ENCODE measurements at regions not wholly inside any gene's neighbourhood (a gene's known extent, or its start where the extent isn't known, plus 50 kb on each side); places are given as distances from the start of the nearest gene placed in this dataset.

- Mint-ChIP-seq H3K4me3 (no peak overlapping the region), H3K27ac (no peak overlapping the region), H3K27me3 (no peaks in the 10 kb centered on the region), H3K4me1 (peaks cover 0 to 4% (median 0%) of the 10 kb centered on the region in 7 donors), H3K9me3 (peaks cover 0 to 51% (median 17%) of the 10 kb centered on the region in 11 donors), H3K36me3 (peaks cover 0 to 13% (median 9%) of the 10 kb centered on the region in 5 donors)
- peaks cover 0 to 17% (median 0%) of the 10 kb centered on the region in 3 experiments for H3K9me3 ChIP-seq (ENCODE audit: control insufficient read depth in 2 of 3, low read length in 3 of 3)
- ChIA-PET CTCF (no interaction called here), POLR2A (no interaction called here)
- no peaks in the 10 kb centered on the region for H3K36me3 ChIP-seq (ENCODE audit: control insufficient read depth in 2 of 3, insufficient read depth in 3 of 3, low read length in 3 of 3)
- no peak overlapping the region for H3K27ac ChIP-seq (ENCODE audit: low read depth, low read length)
- no peaks in the 10 kb centered on the region for H3K27me3 ChIP-seq (ENCODE audit: control insufficient read depth in 2 of 2, insufficient read depth in 2 of 2, low read length in 2 of 2)
- H3K4me1 ChIP-seq (ENCODE audit: control insufficient read depth in 2 of 2, insufficient read depth in 2 of 2, low read length in 2 of 2), result no peaks in the 10 kb centered on the region
- ATAC-seq, result no peak
- intact Hi-C loops (cut with micrococcal nuclease), result no loop called here
- no peak overlapping the region for H3K4me3 ChIP-seq (ENCODE audit: low read length)
- DNase-seq, result no peak
Measured at GRCh38 chr2:189337656-189338055, 103.6 kb upstream of the WDR75 start.

- intact Hi-C loops (cut with micrococcal nuclease), result no loop called here
- Mint-ChIP-seq H3K9me3 (peaks cover 0 to 50% (median 17%) of the 10 kb centered on the region in 11 donors), H3K36me3 (peaks cover 0 to 12% (median 8%) of the 10 kb centered on the region in 5 donors), H3K4me3 (peak overlapping the region in 1 of 10 donors; percentile 50), H3K4me1 (peaks cover 0 to 4% (median 0%) of the 10 kb centered on the region in 7 donors), H3K27me3 (no peaks in the 10 kb centered on the region), H3K27ac (no peak overlapping the region)
- Histone ChIP-seq H3K27ac (ENCODE audit: low read depth, low read length) (no peak overlapping the region), H3K36me3 (ENCODE audit: control insufficient read depth in 2 of 3, insufficient read depth in 3 of 3, low read length in 3 of 3) (no peaks in the 10 kb centered on the region), H3K9me3 (ENCODE audit: control insufficient read depth in 2 of 3, low read length in 3 of 3) (peaks cover 0 to 17% (median 0%) of the 10 kb centered on the region in 3 experiments), H3K4me3 (ENCODE audit: low read length) (no peak overlapping the region), H3K4me1 (ENCODE audit: control insufficient read depth in 2 of 2, insufficient read depth in 2 of 2, low read length in 2 of 2) (no peaks in the 10 kb centered on the region), H3K27me3 (ENCODE audit: control insufficient read depth in 2 of 2, insufficient read depth in 2 of 2, low read length in 2 of 2) (no peaks in the 10 kb centered on the region)
- no peak for DNase-seq
- ATAC-seq, result no peak
- ChIA-PET CTCF (no interaction called here), POLR2A (no interaction called here)
Measured at GRCh38 chr2:189338115-189338514, 103.2 kb upstream of the WDR75 start.

- Histone ChIP-seq H3K4me3 (ENCODE audit: low read length) (no peak overlapping the region), H3K27ac (ENCODE audit: low read depth, low read length) (no peak overlapping the region), H3K4me1 (ENCODE audit: control insufficient read depth in 2 of 2, insufficient read depth in 2 of 2, low read length in 2 of 2) (no peaks in the 10 kb centered on the region), H3K9me3 (ENCODE audit: control insufficient read depth in 2 of 3, low read length in 3 of 3) (peaks cover 0 to 17% (median 0%) of the 10 kb centered on the region in 3 experiments), H3K27me3 (ENCODE audit: control insufficient read depth in 2 of 2, insufficient read depth in 2 of 2, low read length in 2 of 2) (no peaks in the 10 kb centered on the region), H3K36me3 (ENCODE audit: control insufficient read depth in 2 of 3, insufficient read depth in 3 of 3, low read length in 3 of 3) (no peaks in the 10 kb centered on the region)
- Mint-ChIP-seq H3K27me3 (no peaks in the 10 kb centered on the region), H3K36me3 (peaks cover 0 to 9% (median 4%) of the 10 kb centered on the region in 5 donors), H3K9me3 (peaks cover 4 to 40% (median 15%) of the 10 kb centered on the region in 11 donors), H3K4me3 (no peak overlapping the region), H3K4me1 (peaks cover 0 to 6% (median under 1%) of the 10 kb centered on the region in 7 donors), H3K27ac (no peak overlapping the region)
- ChIA-PET POLR2A (no interaction called here), CTCF (no interaction called here)
- no peak for DNase-seq
- ATAC-seq, result no peak
- intact Hi-C loops (cut with micrococcal nuclease), result loop anchor here in 1 of 2 donors (10.0 kb wide), 1 partner anchor 576 kb away; no protein-coding TSS in a partner anchor
Measured at GRCh38 chr2:189341077-189341476, 100.2 kb upstream of the WDR75 start.

- Histone ChIP-seq H3K9me3 (ENCODE audit: control insufficient read depth in 2 of 3, low read length in 3 of 3) (peaks cover 0 to 11% (median 0%) of the 10 kb centered on the region in 3 experiments), H3K4me3 (ENCODE audit: low read length) (no peak overlapping the region), H3K4me1 (ENCODE audit: control insufficient read depth in 2 of 2, insufficient read depth in 2 of 2, low read length in 2 of 2) (peaks cover 0 to 7% of the 10 kb centered on the region in 2 donors), H3K27ac (ENCODE audit: low read depth, low read length) (no peak overlapping the region), H3K27me3 (ENCODE audit: control insufficient read depth in 2 of 2, insufficient read depth in 2 of 2, low read length in 2 of 2) (no peaks in the 10 kb centered on the region), H3K36me3 (ENCODE audit: control insufficient read depth in 2 of 3, insufficient read depth in 3 of 3, low read length in 3 of 3) (no peaks in the 10 kb centered on the region)
- ATAC-seq, result no peak
- no peaks in the 10 kb centered on the region for H3K27me3 Mint-ChIP-seq
- H3K27ac Mint-ChIP-seq, result no peak overlapping the region
- peaks cover 7 to 22% (median 18%) of the 10 kb centered on the region in 7 donors for H3K4me1 Mint-ChIP-seq
- CTCF ChIA-PET, result interaction anchor here (2.2 kb wide), 1 partner anchor 201 kb away, joined by 10 read pairs; no protein-coding TSS in a partner anchor
- no peak overlapping the region for H3K4me3 Mint-ChIP-seq
- intact Hi-C loops (cut with micrococcal nuclease), result loop anchor here in 1 of 2 donors (10.0 kb wide), 1 partner anchor 579 kb away; no protein-coding TSS in a partner anchor
- DNase-seq, result no peak
- peaks cover 0 to 4% (median 0%) of the 10 kb centered on the region in 5 donors for H3K36me3 Mint-ChIP-seq
- POLR2A ChIA-PET, result no interaction called here
- H3K9me3 Mint-ChIP-seq, result peaks cover 0 to 20% (median 6%) of the 10 kb centered on the region in 11 donors
Measured at GRCh38 chr2:189344043-189344442, 97.2 kb upstream of the WDR75 start.

GRCh38 chr2:189347540-189347939 lies 93.7 kb upstream of the WDR75 start:
- Histone ChIP-seq H3K9me3 (ENCODE audit: control insufficient read depth in 2 of 3, low read length in 3 of 3) (no peaks in the 10 kb centered on the region), H3K27me3 (ENCODE audit: control insufficient read depth in 2 of 2, insufficient read depth in 2 of 2, low read length in 2 of 2) (no peaks in the 10 kb centered on the region), H3K27ac (ENCODE audit: low read depth, low read length) (no peak overlapping the region), H3K4me1 (ENCODE audit: control insufficient read depth in 2 of 2, insufficient read depth in 2 of 2, low read length in 2 of 2) (peaks cover 0 to 7% of the 10 kb centered on the region in 2 donors), H3K36me3 (ENCODE audit: control insufficient read depth in 2 of 3, insufficient read depth in 3 of 3, low read length in 3 of 3) (no peaks in the 10 kb centered on the region), H3K4me3 (ENCODE audit: low read length) (no peak overlapping the region)
- peak overlapping the region in 1 of 9 donors; percentile 62 for H3K27ac Mint-ChIP-seq
- H3K9me3 Mint-ChIP-seq, result peaks cover 0 to 6% (median 0%) of the 10 kb centered on the region in 11 donors
- H3K27me3 Mint-ChIP-seq, result no peaks in the 10 kb centered on the region
- intact Hi-C loops (cut with micrococcal nuclease), result loop anchor here (1.0 to 10.0 kb wide), 6 partner anchors 43 to 583 kb away; no protein-coding TSS in a partner anchor
- ChIA-PET POLR2A (no interaction called here), CTCF (interaction anchor here (0.6 to 2.6 kb wide), 6 partner anchors 10 to 414 kb away, joined by 3 to 11 read pairs (median 5); no protein-coding TSS in a partner anchor)
- H3K36me3 Mint-ChIP-seq, result no peaks in the 10 kb centered on the region
- no peak overlapping the region for H3K4me3 Mint-ChIP-seq
- DNase-seq (peak in 7 of 9 donors; percentile 14 to 58 (median 47)), ATAC-seq (peak; percentile 52)
- H3K4me1 Mint-ChIP-seq, result peaks cover 7 to 22% (median 18%) of the 10 kb centered on the region in 7 donors

- no peak overlapping the region for H3K27ac ChIP-seq (ENCODE audit: low read depth, low read length)
- peaks cover 0 to 7% of the 10 kb centered on the region in 2 donors for H3K4me1 ChIP-seq (ENCODE audit: control insufficient read depth in 2 of 2, insufficient read depth in 2 of 2, low read length in 2 of 2)
- H3K4me3 ChIP-seq (ENCODE audit: low read length), result no peak overlapping the region
- H3K36me3 Mint-ChIP-seq, result no peaks in the 10 kb centered on the region
- intact Hi-C loops (cut with micrococcal nuclease), result loop anchor here (1.0 to 10.0 kb wide), 2 partner anchors 254 to 584 kb away; no protein-coding TSS in a partner anchor
- no peaks in the 10 kb centered on the region for H3K9me3 ChIP-seq (ENCODE audit: control insufficient read depth in 2 of 3, low read length in 3 of 3)
- CTCF ChIA-PET, result interaction anchor here (0.6 to 2.6 kb wide), 8 partner anchors 9 to 1807 kb away, joined by 3 to 11 read pairs (median 3); no protein-coding TSS in a partner anchor
- H3K4me3 Mint-ChIP-seq, result no peak overlapping the region
- POLR2A ChIA-PET, result no interaction called here
- no peak overlapping the region for H3K27ac Mint-ChIP-seq
- no peaks in the 10 kb centered on the region for H3K36me3 ChIP-seq (ENCODE audit: control insufficient read depth in 2 of 3, insufficient read depth in 3 of 3, low read length in 3 of 3)
- H3K4me1 Mint-ChIP-seq, result peaks cover 7 to 22% (median 18%) of the 10 kb centered on the region in 7 donors
- no peaks in the 10 kb centered on the region for H3K27me3 ChIP-seq (ENCODE audit: control insufficient read depth in 2 of 2, insufficient read depth in 2 of 2, low read length in 2 of 2)
- DNase-seq (no peak), ATAC-seq (no peak)
- H3K9me3 Mint-ChIP-seq, result peaks cover 0 to 6% (median 0%) of the 10 kb centered on the region in 11 donors
- H3K27me3 Mint-ChIP-seq, result no peaks in the 10 kb centered on the region
Measured at GRCh38 chr2:189348369-189348768, 92.9 kb upstream of the WDR75 start.

Measured in naive thymus-derived CD4-positive, alpha-beta T cell (primary cell).